Mammary epithelial cell (primary cell): ENCODE measurements at regions not wholly inside any gene's neighbourhood (a gene's known extent, or its start where the extent isn't known, plus 50 kb on each side); places are given as distances from the start of the nearest gene placed in this dataset.

Experiments
- CTCF ChIP-seq, 2 donors: IDR thresholded peaks in 1 of 2; conservative IDR thresholded peaks in 1 of 2; 2 replicates each; pipeline ENCODE4 v1.5.1; 2011 to 2012; ENCODE audit warnings: inconsistent platforms in 2 of 2, low read length in 2 of 2, mild to moderate bottlenecking in 2 of 2, control low read depth in 1 of 2, low read depth in 1 of 2; ENCODE audit not compliant: insufficient read depth in 1 of 2; ENCODE audit errors: extremely low read depth in 1 of 2
- EZH2 ChIP-seq: IDR thresholded peaks from 2 replicates; pipeline ENCODE4 v1.6.1; 2012; ENCODE audit warnings: low read length, inconsistent platforms, borderline replicate concordance

- TF ChIP-seq CTCF (conservative IDR thresholded peaks at IDR 0.05 in 1 of 2, IDR thresholded peaks at IDR 0.05 in 1 of 2; ENCODE audit: extremely low read depth in 1 of 2, insufficient read depth in 1 of 2, low read depth in 1 of 2, low read length in 2 of 2) (no peak), EZH2 (no peak)
These were observed 234.4 kb upstream of the RXFP2 start for GRCh38 chr13:31504918-31505317.
